ENCODE measurements at regions not wholly inside any gene's neighbourhood (a gene's known extent, or its start where the extent isn't known, plus 50 kb on each side); places are given as distances from the start of the nearest gene placed in this dataset.

DNA sequence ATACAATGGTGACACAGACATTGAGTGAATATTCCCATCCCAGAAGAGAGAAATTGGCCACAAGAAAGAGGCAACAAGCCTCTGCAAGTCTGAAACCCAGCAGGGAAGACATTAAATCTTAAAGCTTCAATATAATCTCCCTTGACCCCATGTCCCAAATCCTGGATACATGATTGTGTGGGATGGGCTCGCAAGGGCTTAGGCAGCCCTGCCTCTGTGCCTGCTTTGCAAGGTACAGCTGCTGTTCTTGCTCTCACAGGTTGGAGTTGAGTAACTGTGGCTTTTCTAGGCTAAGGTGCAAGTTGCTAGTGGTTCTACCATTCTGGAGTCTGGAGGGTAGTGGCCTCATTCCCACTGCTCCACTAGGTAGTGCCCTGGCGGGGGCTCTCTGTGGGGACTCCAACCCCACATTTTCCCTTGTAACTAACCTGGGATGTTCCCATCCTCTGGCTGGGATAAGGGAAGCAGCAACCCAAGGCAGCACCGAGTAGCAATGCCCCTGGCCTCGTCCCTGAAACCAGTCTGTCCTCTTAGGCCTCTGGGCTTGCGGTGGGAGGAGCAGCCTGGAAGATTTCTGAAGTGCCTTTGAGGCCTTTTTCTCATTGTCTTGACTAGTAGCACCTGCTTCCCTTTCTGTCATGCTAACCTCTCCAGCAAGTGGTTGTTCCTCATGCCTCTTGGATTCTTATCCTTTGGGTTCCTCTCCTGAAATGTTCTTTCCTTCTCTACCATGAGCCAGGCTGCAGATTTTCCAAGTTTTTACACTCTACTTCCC lies 90.0 kb downstream of the FAM174B start:
- no peak for DNase-seq (ENCODE audit: low read depth)

- no peak for DNase-seq (ENCODE audit: low read depth)
These were observed 93.8 kb downstream of the FAM174B start for GRCh38 chr15:92561754-92562153.

- no peak for DNase-seq (ENCODE audit: low read depth)
These were observed 102.3 kb downstream of the FAM174B start for GRCh38 chr15:92553317-92553716.

DNA sequence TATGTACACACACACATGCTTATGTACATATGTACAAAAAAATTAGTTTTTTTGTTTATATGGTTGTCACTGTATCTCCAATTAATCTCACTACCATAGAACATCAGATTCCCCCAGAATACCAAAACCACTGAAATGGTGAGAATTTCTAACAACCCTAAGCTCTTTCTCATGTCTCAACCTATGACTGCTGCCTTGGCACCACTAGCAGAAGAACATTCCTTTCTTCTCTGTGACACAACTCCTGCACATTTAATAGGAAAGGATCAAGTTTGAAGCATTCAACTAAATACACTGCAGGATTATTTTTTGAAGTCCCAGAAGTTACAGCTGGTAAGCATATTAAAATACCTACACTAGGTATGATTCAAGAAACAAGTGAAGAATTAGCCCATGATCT lies 109.6 kb downstream of the FAM174B start:
- no peak for DNase-seq (ENCODE audit: low read depth)

DNA sequence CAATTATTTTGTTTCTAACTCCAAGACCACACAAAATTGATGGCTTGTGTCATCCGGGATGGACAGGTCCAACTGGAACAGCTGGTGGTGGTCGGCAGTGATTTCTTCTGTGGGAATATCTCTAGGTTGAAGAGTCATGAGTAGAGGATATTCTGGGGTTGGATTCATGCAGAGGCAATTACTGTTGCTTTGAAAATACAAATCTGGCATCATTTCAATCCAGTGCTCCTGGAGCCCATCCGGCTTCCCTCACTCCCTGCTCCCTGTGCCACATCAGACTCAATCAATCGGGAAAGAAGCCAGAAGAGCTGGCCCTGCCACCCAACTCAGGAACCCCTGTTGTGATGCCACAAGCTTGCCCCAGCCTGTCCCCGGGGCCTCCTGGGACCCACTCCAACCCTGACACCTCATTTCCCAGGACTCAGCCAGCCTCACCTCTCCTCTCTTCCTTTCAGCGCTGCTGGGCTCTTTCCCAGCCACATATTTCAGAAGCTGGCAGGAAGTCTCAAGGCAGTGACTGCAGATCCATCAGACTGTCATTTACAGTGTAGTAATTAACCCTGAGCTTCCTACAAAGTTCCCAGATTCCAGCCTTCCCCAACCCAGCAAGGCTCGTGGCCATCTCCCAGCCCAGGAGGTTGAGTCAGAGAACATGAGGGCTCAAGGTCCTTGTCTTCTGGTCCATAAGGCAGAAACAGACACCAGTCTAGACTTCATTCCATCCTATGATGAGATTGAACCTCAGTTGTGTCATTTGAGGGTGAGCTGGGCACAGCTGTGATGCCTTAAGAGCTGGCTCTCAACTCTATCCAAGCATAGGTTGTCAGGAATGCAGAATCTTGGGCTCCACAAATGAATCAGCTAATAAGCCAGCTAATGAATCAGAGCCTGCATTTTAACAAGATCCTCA lies 114.0 kb downstream of the FAM174B start:
- no peak for DNase-seq (ENCODE audit: low read depth)

- no peak for DNase-seq (ENCODE audit: low read depth)
These were observed 117.5 kb downstream of the FAM174B start for GRCh38 chr15:92538115-92538514.

GRCh38 chr15:92533298-92533697 lies 122.3 kb downstream of the FAM174B start:
- no peak for DNase-seq (ENCODE audit: low read depth)

DNA sequence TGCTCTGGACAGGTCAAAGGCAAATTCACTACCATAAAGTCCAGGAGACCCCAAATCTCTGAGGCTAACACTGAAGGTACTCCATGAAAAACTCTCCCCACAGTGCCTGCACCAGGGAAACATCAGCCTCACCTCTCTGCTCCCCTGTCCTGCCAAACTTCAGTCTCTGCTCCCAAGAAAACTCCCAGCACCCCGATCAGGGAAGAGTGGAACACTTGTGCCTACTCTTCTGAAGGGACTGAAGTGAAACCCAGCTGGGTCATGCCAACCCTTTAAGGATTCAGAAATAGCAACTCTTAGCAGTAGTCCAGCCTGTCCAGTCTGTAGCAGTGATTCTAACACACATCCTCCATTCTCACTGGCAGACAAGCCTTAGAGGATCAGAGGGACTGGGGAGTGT lies 124.2 kb downstream of the FAM174B start:
- DNase-seq (ENCODE audit: low read depth): no peak

DNA sequence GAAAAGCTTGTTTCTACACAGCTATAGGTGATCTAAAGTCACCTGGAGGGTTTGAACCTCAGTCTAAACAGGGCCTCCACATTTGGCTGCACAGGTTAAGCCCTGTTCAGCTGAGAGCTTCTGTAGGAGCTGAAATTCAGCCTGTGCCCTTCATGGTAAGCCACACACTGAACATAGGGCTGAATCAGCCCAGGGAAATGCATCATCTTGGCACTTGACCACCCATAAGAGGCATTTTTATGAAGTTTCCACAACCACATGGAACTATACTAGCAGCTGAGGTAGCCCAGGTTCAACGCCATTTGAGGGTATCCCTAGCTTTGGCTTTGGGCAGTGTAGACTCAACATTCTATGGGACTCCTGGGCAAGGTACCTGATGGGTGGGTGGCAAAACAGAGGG lies 126.8 kb downstream of the FAM174B start:
- no peak for DNase-seq (ENCODE audit: low read depth)

DNA sequence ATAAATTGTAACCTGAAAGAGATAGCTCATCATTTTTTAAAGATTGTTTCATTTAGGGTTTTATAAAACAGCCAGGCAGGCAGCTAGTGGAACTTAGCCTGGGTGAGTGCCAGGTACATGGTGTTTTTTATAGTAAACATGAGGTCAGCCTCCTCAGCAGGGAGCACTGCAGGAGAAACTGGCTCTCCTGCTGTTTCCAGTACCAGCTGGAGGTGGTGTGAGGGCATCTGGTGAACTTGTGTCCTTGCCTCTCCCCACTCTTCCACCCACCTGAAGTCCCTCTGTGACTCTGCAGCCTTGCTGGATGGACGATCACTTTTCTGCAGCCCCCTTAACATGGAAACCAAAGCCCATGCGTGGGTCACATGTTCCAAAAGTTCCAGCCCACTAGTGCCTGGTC lies 128.4 kb downstream of the FAM174B start:
- peak; percentile 27 for DNase-seq (ENCODE audit: low read depth)

- no peak for DNase-seq (ENCODE audit: low read depth)
These were observed 129.8 kb downstream of the FAM174B start for GRCh38 chr15:92525758-92526245.

DNA sequence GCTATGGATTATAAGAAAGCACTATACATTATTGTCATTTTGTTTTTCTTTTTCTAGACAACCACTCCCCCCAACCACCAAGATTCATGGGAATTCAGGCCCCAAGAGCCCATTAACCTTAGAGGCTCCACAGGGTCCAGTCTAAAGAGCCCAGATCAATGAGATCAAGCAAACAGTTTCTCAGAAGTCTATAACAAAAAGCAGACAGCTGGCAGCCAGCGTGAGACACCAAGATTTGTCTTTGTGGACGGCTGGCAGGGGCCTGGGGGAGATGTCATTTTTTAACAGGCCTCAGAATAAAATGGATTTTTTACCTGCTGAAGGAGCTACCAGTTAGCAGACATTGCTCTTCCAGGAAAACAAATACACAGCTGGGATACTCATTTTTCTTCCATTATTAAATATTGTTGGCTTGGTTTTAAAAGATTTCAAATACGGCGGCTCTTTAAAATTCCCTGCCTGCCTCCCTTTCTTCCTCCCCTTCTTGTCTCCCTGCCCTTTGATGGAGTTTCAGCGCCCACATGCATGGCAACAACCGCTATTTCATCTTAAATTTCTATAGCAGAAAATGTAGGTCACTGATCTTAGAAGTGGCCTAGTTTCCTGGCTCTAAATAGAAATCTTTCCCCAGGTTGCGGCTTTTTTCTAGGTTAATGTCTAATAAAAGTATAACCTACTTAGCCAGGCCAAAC lies 130.6 kb downstream of the FAM174B start:
- DNase-seq (ENCODE audit: low read depth): no peak

DNA sequence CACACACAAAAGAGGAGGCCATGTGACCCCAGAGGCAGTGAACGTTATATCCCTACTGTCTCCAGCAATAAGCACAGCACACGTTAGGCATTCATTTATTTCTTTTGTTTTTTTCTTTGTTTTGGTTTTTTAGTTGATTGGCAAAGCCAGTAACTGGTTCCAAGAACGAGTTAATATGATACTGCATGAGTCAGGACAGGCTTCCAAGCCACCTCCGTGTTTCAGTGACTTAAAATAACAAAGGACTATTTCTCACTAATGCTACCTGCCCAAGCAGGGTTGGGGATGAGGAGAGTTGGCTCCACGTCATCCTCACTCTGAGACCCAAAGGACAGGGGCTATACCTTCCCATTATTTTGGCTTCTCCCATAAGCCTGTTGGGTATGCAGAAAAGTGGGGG lies 130.5 kb downstream of the ST8SIA2 start:
- no peak for DNase-seq (ENCODE audit: low read depth)

DNA sequence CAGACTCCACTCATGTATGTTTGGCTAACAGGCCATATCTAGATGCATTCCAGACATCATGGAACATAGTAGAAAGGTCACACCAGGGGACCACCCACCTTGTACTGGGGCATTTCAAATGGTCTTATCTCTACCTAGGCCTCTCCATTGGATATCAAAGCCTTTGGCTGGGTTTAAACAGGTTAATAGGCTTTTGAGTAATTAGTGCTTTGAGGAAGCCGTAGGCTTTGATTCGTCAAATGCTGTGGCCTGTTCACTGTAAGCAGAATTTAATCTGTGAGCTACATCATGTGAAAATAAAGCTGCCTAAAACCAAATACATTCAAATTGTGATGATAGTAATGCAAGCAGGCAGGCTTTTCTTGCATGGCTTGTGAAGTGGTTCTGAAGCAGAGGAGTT lies 129.5 kb downstream of the ST8SIA2 start:
- no peak for DNase-seq (ENCODE audit: low read depth)

GRCh38 chr15:92521624-92522008 lies 127.9 kb downstream of the ST8SIA2 start:
- peak; percentile 75 for DNase-seq (ENCODE audit: low read depth)

GRCh38 chr15:92520914-92521623 lies 127.4 kb downstream of the ST8SIA2 start:
- DNase-seq (ENCODE audit: low read depth): no peak

DNA sequence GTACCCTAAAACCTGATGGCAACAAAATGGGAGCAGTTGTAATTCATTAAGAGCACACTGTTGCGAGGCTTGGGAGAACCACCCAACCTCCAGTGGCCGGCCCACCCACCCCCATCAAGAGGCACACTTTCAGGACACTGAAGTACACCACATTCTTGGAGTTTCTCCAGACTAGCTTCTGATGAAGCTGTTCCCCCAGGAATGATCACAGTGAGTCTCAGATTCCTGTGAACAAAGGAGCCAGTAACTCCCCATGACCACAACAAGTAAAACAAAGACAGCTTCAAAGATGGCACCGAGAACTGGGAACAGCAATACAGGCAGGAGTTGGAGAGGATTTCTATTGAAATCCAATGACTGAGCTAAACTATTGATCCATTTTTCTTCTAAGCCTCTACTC lies 126.0 kb downstream of the ST8SIA2 start:
- DNase-seq (ENCODE audit: low read depth): no peak
